MCF 10A (cell line): ENCODE measurements at regions not wholly inside any gene's neighbourhood (a gene's known extent, or its start where the extent isn't known, plus 50 kb on each side); places are given as distances from the start of the nearest gene placed in this dataset.
A peak's percentile ranks its signal among the peaks of the same experiment; 100 is the strongest.

Source experiments
- BruUV-seq: library from RNA; stranded (reverse); fragments of 400-500 nt; replicated peaks from 2 replicates; lab custom pipeline; 2021; lab: Mats Ljungman, UMichigan
- CTCF ChIA-PET: fragments of 300-600 bp; sonication (Branson Sonifier 250); formaldehyde crosslinking; extraction: SDS; loops from one replicate; lab custom pipeline; 2021; ENCODE audit warnings: antibody characterized with exemption, inconsistent platforms; lab: Yijun Ruan, JAX
- POLR2A ChIA-PET: fragments of 300-600, 350-650 bp; sonication (Branson Sonifier 250); formaldehyde crosslinking; extraction: SDS; loops from one replicate; lab custom pipeline; 2020; ENCODE audit warnings: antibody characterized with exemption, inconsistent platforms; lab: Yijun Ruan, JAX
- DNase-seq: peaks from one replicate; pipeline ENCODE4 v3.0.0-alpha.2; 2018; ENCODE audit not compliant: unreplicated experiment
- H3K27ac Mint-ChIP-seq: one replicate; pipeline ENCODE4 v1.8.0; 2022; ENCODE audit warnings: mild to moderate bottlenecking, low read depth, mixed read lengths; ENCODE audit not compliant: unreplicated experiment
- H3K27me3 Mint-ChIP-seq: one replicate; pipeline ENCODE4 v1.8.0; 2022; ENCODE audit warnings: mixed read lengths; ENCODE audit not compliant: insufficient read depth, unreplicated experiment
- H3K36me3 Mint-ChIP-seq: one replicate; pipeline ENCODE4 v1.8.0; 2022; ENCODE audit warnings: mild to moderate bottlenecking, moderate library complexity, mixed read lengths; ENCODE audit not compliant: insufficient read depth, unreplicated experiment
- H3K4me1 Mint-ChIP-seq: one replicate; pipeline ENCODE4 v1.8.0; 2022; ENCODE audit warnings: mixed read lengths; ENCODE audit not compliant: insufficient read depth, unreplicated experiment
- H3K4me3 Mint-ChIP-seq: one replicate; pipeline ENCODE4 v1.8.0; 2022; ENCODE audit warnings: mild to moderate bottlenecking, moderate library complexity, mixed read lengths; ENCODE audit not compliant: unreplicated experiment
- H3K9me3 Mint-ChIP-seq: one replicate; pipeline ENCODE4 v1.8.0; 2022; ENCODE audit warnings: mixed read lengths; ENCODE audit not compliant: unreplicated experiment
- CTCF ChIP-seq: fragments of 200-600 bp; IDR thresholded peaks from one replicate; pipeline ENCODE4 v1.8.0; 2022; ENCODE audit warnings: antibody characterized with exemption, mild to moderate bottlenecking; ENCODE audit not compliant: unreplicated experiment
- intact Hi-C: fragments of 100-400 bp; cut with micrococcal nuclease; formaldehyde crosslinking; loops from 2 replicates; pipeline ENCODE4 v1.14.1; 2022

GRCh38 chr9:13719446-13719845 is 440.0 kb upstream of the MPDZ start:
- Mint-ChIP-seq H3K27me3 (no peaks in the 10 kb centered on the region), H3K27ac (no peak overlapping the region), H3K9me3 (peaks cover 13% of the 10 kb centered on the region), H3K4me3 (no peak overlapping the region), H3K36me3 (no peaks in the 10 kb centered on the region), H3K4me1 (peaks cover 39% of the 10 kb centered on the region)
- no TSS peak for BruUV-seq
- DNase-seq: peak; percentile 57
- POLR2A ChIA-PET: interaction anchor here (1.2 to 1.9 kb wide), 2 partner anchors 9 to 365 kb away, joined by 3 to 7 read pairs; no protein-coding TSS in a partner anchor
- intact Hi-C loops: no loop called here
- no peak for TF ChIP-seq CTCF
- CTCF ChIA-PET: interaction anchor here (0.8 to 0.9 kb wide), 2 partner anchors 14 to 292 kb away, joined by 3 read pairs; no protein-coding TSS in a partner anchor

- POLR2A ChIA-PET: interaction anchor here (1.1 kb wide), 2 partner anchors 14 to 230 kb away, joined by 3 read pairs; no protein-coding TSS in a partner anchor
- H3K27me3 Mint-ChIP-seq: no peaks in the 10 kb centered on the region
- H3K27ac Mint-ChIP-seq: no peak overlapping the region
- no peaks in the 10 kb centered on the region for H3K36me3 Mint-ChIP-seq
- CTCF ChIA-PET: interaction anchor here (0.6 to 1.9 kb wide), 2 partner anchors 10 to 489 kb away, joined by 4 to 6 read pairs; no protein-coding TSS in a partner anchor
- peak; percentile 7 for DNase-seq
- H3K4me3 Mint-ChIP-seq: no peak overlapping the region
- H3K9me3 Mint-ChIP-seq: peaks cover 13% of the 10 kb centered on the region
- TF ChIP-seq CTCF: no peak
- no TSS peak for BruUV-seq
- intact Hi-C loops: no loop called here
- H3K4me1 Mint-ChIP-seq: peaks cover 39% of the 10 kb centered on the region
Measured at GRCh38 chr9:13718539-13718938, 439.0 kb upstream of the MPDZ start.

DNA sequence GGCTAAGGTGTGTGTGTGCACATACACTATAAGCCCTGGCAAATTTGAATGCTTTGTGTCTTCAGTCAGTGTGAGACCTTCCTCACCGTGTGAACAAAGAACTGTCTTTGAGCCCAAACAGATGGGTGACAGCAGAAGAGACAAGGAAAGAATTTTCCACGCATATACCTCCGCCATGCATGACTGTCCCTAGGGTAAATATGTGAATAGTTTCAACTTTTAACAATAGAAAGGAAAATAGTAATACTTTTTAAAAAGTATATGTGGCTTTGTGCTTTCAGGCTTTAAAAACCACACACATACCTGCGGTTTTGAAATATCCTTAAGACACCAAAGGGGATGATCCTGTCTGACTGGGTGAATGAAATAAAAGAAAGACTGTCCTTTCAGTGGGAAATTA is 438.6 kb upstream of the MPDZ start:
- no peaks in the 10 kb centered on the region for H3K36me3 Mint-ChIP-seq
- peaks cover 39% of the 10 kb centered on the region for H3K4me1 Mint-ChIP-seq
- no peaks in the 10 kb centered on the region for H3K27me3 Mint-ChIP-seq
- no peak overlapping the region for H3K4me3 Mint-ChIP-seq
- no TSS peak for BruUV-seq
- ChIA-PET CTCF (interaction anchor here (0.6 to 1.9 kb wide), 4 partner anchors 10 to 600 kb away, joined by 3 to 6 read pairs (median 4); no protein-coding TSS in a partner anchor), POLR2A (interaction anchor here (0.7 to 1.3 kb wide), 7 partner anchors 10 to 385 kb away, joined by 3 to 7 read pairs (median 3); no protein-coding TSS in a partner anchor)
- H3K27ac Mint-ChIP-seq: no peak overlapping the region
- peaks cover 13% of the 10 kb centered on the region for H3K9me3 Mint-ChIP-seq
- DNase-seq: peak; percentile 24
- no peak for TF ChIP-seq CTCF
- intact Hi-C loops: no loop called here

GRCh38 chr9:13717322-13718054 is 438.0 kb upstream of the MPDZ start:
- Mint-ChIP-seq H3K36me3 (no peaks in the 10 kb centered on the region), H3K27me3 (no peaks in the 10 kb centered on the region), H3K4me3 (no peak overlapping the region), H3K9me3 (peaks cover 9% of the 10 kb centered on the region), H3K4me1 (peaks cover 39% of the 10 kb centered on the region), H3K27ac (no peak overlapping the region)
- BruUV-seq: no TSS peak
- DNase-seq: no peak
- ChIA-PET CTCF (interaction anchor here (0.6 to 1.9 kb wide), 3 partner anchors 11 to 601 kb away, joined by 3 to 6 read pairs (median 3); no protein-coding TSS in a partner anchor), POLR2A (interaction anchor here (0.7 to 1.3 kb wide), 8 partner anchors 9 to 385 kb away, joined by 3 to 7 read pairs (median 4); no protein-coding TSS in a partner anchor)
- intact Hi-C loops: no loop called here
- no peak for TF ChIP-seq CTCF
